MCF 10A (cell line): ENCODE measurements at regions not wholly inside any gene's neighbourhood (a gene's known extent, or its start where the extent isn't known, plus 50 kb on each side); places are given as distances from the start of the nearest gene placed in this dataset.

Experiments used
- BruUV-seq: library from RNA; stranded (reverse); fragments of 400-500 nt; replicated peaks from 2 replicates; lab custom pipeline; 2021; lab: Mats Ljungman, UMichigan
- CTCF ChIA-PET: fragments of 300-600 bp; sonication (Branson Sonifier 250); formaldehyde crosslinking; extraction: SDS; loops from one replicate; lab custom pipeline; 2021; ENCODE audit warnings: antibody characterized with exemption, inconsistent platforms; lab: Yijun Ruan, JAX
- POLR2A ChIA-PET: fragments of 300-600, 350-650 bp; sonication (Branson Sonifier 250); formaldehyde crosslinking; extraction: SDS; loops from one replicate; lab custom pipeline; 2020; ENCODE audit warnings: antibody characterized with exemption, inconsistent platforms; lab: Yijun Ruan, JAX
- DNase-seq: peaks from one replicate; pipeline ENCODE4 v3.0.0-alpha.2; 2018; ENCODE audit not compliant: unreplicated experiment
- H3K27ac Mint-ChIP-seq: one replicate; pipeline ENCODE4 v1.8.0; 2022; ENCODE audit warnings: mild to moderate bottlenecking, low read depth, mixed read lengths; ENCODE audit not compliant: unreplicated experiment
- H3K27me3 Mint-ChIP-seq: one replicate; pipeline ENCODE4 v1.8.0; 2022; ENCODE audit warnings: mixed read lengths; ENCODE audit not compliant: insufficient read depth, unreplicated experiment
- H3K36me3 Mint-ChIP-seq: one replicate; pipeline ENCODE4 v1.8.0; 2022; ENCODE audit warnings: mild to moderate bottlenecking, moderate library complexity, mixed read lengths; ENCODE audit not compliant: insufficient read depth, unreplicated experiment
- H3K4me1 Mint-ChIP-seq: one replicate; pipeline ENCODE4 v1.8.0; 2022; ENCODE audit warnings: mixed read lengths; ENCODE audit not compliant: insufficient read depth, unreplicated experiment
- H3K4me3 Mint-ChIP-seq: one replicate; pipeline ENCODE4 v1.8.0; 2022; ENCODE audit warnings: mild to moderate bottlenecking, moderate library complexity, mixed read lengths; ENCODE audit not compliant: unreplicated experiment
- H3K9me3 Mint-ChIP-seq: one replicate; pipeline ENCODE4 v1.8.0; 2022; ENCODE audit warnings: mixed read lengths; ENCODE audit not compliant: unreplicated experiment
- CTCF ChIP-seq: fragments of 200-600 bp; IDR thresholded peaks from one replicate; pipeline ENCODE4 v1.8.0; 2022; ENCODE audit warnings: antibody characterized with exemption, mild to moderate bottlenecking; ENCODE audit not compliant: unreplicated experiment
- intact Hi-C: fragments of 100-400 bp; cut with micrococcal nuclease; formaldehyde crosslinking; loops from 2 replicates; pipeline ENCODE4 v1.14.1; 2022

GRCh38 chr2:209305026-209305425, 118.8 kb upstream of the MAP2 start:
- no peak overlapping the region for H3K4me3 Mint-ChIP-seq
- no peaks in the 10 kb centered on the region for H3K4me1 Mint-ChIP-seq
- H3K27ac Mint-ChIP-seq: no peak overlapping the region
- no peak for TF ChIP-seq CTCF
- POLR2A ChIA-PET: interaction anchor here (1.2 kb wide), 1 partner anchor 9 kb away, joined by 3 read pairs; no protein-coding TSS in a partner anchor
- H3K36me3 Mint-ChIP-seq: no peaks in the 10 kb centered on the region
- intact Hi-C loops: no loop called here
- no peaks in the 10 kb centered on the region for H3K27me3 Mint-ChIP-seq
- H3K9me3 Mint-ChIP-seq: no peaks in the 10 kb centered on the region
- no peak for DNase-seq
- no TSS peak for BruUV-seq
- CTCF ChIA-PET: no interaction called here

GRCh38 chr2:209305746-209306196, 118.1 kb upstream of the MAP2 start:
- Mint-ChIP-seq H3K36me3 (no peaks in the 10 kb centered on the region), H3K27ac (no peak overlapping the region), H3K9me3 (no peaks in the 10 kb centered on the region), H3K27me3 (peaks cover 6% of the 10 kb centered on the region), H3K4me3 (no peak overlapping the region), H3K4me1 (no peaks in the 10 kb centered on the region)
- no peak for DNase-seq
- CTCF ChIA-PET: interaction anchor here (0.6 kb wide), 1 partner anchor 772 kb away, joined by 3 read pairs; no protein-coding TSS in a partner anchor
- BruUV-seq: no TSS peak
- intact Hi-C loops: no loop called here
- no peak for TF ChIP-seq CTCF
- POLR2A ChIA-PET: interaction anchor here (1.2 kb wide), 1 partner anchor 9 kb away, joined by 3 read pairs; no protein-coding TSS in a partner anchor

- TF ChIP-seq CTCF: no peak
- Mint-ChIP-seq H3K4me1 (no peaks in the 10 kb centered on the region), H3K27me3 (peaks cover 22% of the 10 kb centered on the region), H3K4me3 (no peak overlapping the region), H3K9me3 (no peaks in the 10 kb centered on the region), H3K36me3 (no peaks in the 10 kb centered on the region), H3K27ac (no peak overlapping the region)
- intact Hi-C loops: no loop called here
- no peak for DNase-seq
- POLR2A ChIA-PET: no interaction called here
- BruUV-seq: no TSS peak
- CTCF ChIA-PET: interaction anchor here (0.7 kb wide), 1 partner anchor 12 kb away, joined by 5 read pairs; no protein-coding TSS in a partner anchor
These were observed 116.5 kb upstream of the MAP2 start for GRCh38 chr2:209307161-209308001.

GRCh38 chr2:209308415-209308814, 115.4 kb upstream of the MAP2 start:
- no TSS peak for BruUV-seq
- Mint-ChIP-seq H3K27me3 (peaks cover 23% of the 10 kb centered on the region), H3K36me3 (no peaks in the 10 kb centered on the region), H3K9me3 (no peaks in the 10 kb centered on the region), H3K27ac (no peak overlapping the region), H3K4me3 (no peak overlapping the region), H3K4me1 (no peaks in the 10 kb centered on the region)
- CTCF ChIA-PET: interaction anchor here (0.7 kb wide), 1 partner anchor 269 kb away, joined by 3 read pairs; no protein-coding TSS in a partner anchor
- TF ChIP-seq CTCF: no peak
- POLR2A ChIA-PET: no interaction called here
- intact Hi-C loops: no loop called here
- no peak for DNase-seq
